HG03520 (cell line): ENCODE measurements at regions not wholly inside any gene's neighbourhood (a gene's known extent, or its start where the extent isn't known, plus 50 kb on each side); places are given as distances from the start of the nearest gene placed in this dataset.

ENCODE experiments used
- ATAC-seq: cut with Tn5 transposase; IDR thresholded peaks from one replicate; pipeline ENCODE4 v1.9.1; 2021; ENCODE audit warnings: mild to moderate bottlenecking, moderate library complexity; ENCODE audit not compliant: unreplicated experiment

- no peak for ATAC-seq
Observed at GRCh38 chr2:121955872-121956271, 200.4 kb downstream of the TSN start.

GRCh38 chr2:121960251-121960650 is 204.8 kb downstream of the TSN start:
- peak; percentile 85 for ATAC-seq

GRCh38 chr2:121961761-121962160 is 206.3 kb downstream of the TSN start:
- no peak for ATAC-seq

GRCh38 chr2:121965661-121966060 is 210.2 kb downstream of the TSN start:
- no peak for ATAC-seq

GRCh38 chr2:121966663-121967062 is 211.2 kb downstream of the TSN start:
- ATAC-seq = no peak

GRCh38 chr2:121969166-121969565 is 213.7 kb downstream of the TSN start:
- ATAC-seq = no peak

GRCh38 chr2:121969766-121970639 is 214.6 kb downstream of the TSN start:
- no peak for ATAC-seq

GRCh38 chr2:121972203-121972602 is 216.8 kb downstream of the TSN start:
- ATAC-seq = no peak

- ATAC-seq = peak; percentile 97
Observed at GRCh38 chr2:121974897-121975661, 219.6 kb downstream of the TSN start.

- ATAC-seq = no peak
Observed at GRCh38 chr2:121976926-121977325, 221.5 kb downstream of the TSN start.

- no peak for ATAC-seq
Observed at GRCh38 chr2:121977326-121977725, 221.9 kb downstream of the TSN start.

GRCh38 chr2:121992700-121993099 is 237.2 kb downstream of the TSN start:
- ATAC-seq = no peak

GRCh38 chr2:121993682-121994081 is 238.2 kb downstream of the TSN start:
- ATAC-seq = no peak

GRCh38 chr2:121994238-121995206 is 239.1 kb downstream of the TSN start:
- no peak for ATAC-seq

GRCh38 chr2:121998751-121999150 is 243.3 kb downstream of the TSN start:
- no peak for ATAC-seq

- ATAC-seq = no peak
Observed at GRCh38 chr2:121999264-121999663, 243.8 kb downstream of the TSN start.

- no peak for ATAC-seq
Observed at GRCh38 chr2:122000556-122001340, 245.3 kb downstream of the TSN start.

GRCh38 chr2:122001441-122001874 is 246.0 kb downstream of the TSN start:
- ATAC-seq = no peak

GRCh38 chr2:122003196-122003940 is 247.9 kb downstream of the TSN start:
- ATAC-seq = no peak
